Trophoblast cell (in vitro differentiated cells and primary cell): ENCODE measurements at regions not wholly inside any gene's neighbourhood (a gene's known extent, or its start where the extent isn't known, plus 50 kb on each side); places are given as distances from the start of the nearest gene placed in this dataset.

Experiments used
- DNase-seq, 2 donors: peaks; one replicate each; pipeline ENCODE4 v3.0.0-alpha.2; 2016
- H2AFZ ChIP-seq: 2 replicates; pipeline ENCODE4 v1.6.1; 2013; ENCODE audit warnings: low read length, moderate library complexity, mild to moderate bottlenecking; ENCODE audit not compliant: insufficient read depth, poor library complexity
- H2AK5ac ChIP-seq: 2 replicates; pipeline ENCODE4 v1.6.1; 2013; ENCODE audit warnings: mild to moderate bottlenecking, low read length
- H2BK120ac ChIP-seq: 2 replicates; pipeline ENCODE4 v1.6.1; 2013; ENCODE audit warnings: low read length, mild to moderate bottlenecking, moderate library complexity; ENCODE audit not compliant: insufficient read depth, poor library complexity
- H2BK12ac ChIP-seq: 2 replicates; pipeline ENCODE4 v1.6.1; 2013; ENCODE audit warnings: mild to moderate bottlenecking, low read length, moderate library complexity
- H2BK5ac ChIP-seq: 2 replicates; pipeline ENCODE4 v1.6.1; 2013; ENCODE audit warnings: low read length, low read depth, moderate library complexity, mild to moderate bottlenecking; ENCODE audit not compliant: poor library complexity
- H3K14ac ChIP-seq: 2 replicates; pipeline ENCODE4 v1.6.1; 2013; ENCODE audit warnings: mild to moderate bottlenecking, low read length
- H3K18ac ChIP-seq: 2 replicates; pipeline ENCODE4 v1.6.1; 2013; ENCODE audit warnings: mild to moderate bottlenecking, low read length
- H3K23ac ChIP-seq: 2 replicates; pipeline ENCODE4 v1.6.1; 2013; ENCODE audit warnings: low read length
- H3K27ac ChIP-seq: 2 replicates; pipeline ENCODE4 v1.5.1; 2013; ENCODE audit warnings: low read depth, mild to moderate bottlenecking, inconsistent platforms, low read length, moderate library complexity
- H3K27me3 ChIP-seq: 2 replicates; pipeline ENCODE4 v1.6.1; 2013; ENCODE audit warnings: inconsistent platforms, mild to moderate bottlenecking, low read length, moderate library complexity; ENCODE audit not compliant: insufficient read depth
- H3K36me3 ChIP-seq, 2 experiments: 1 replicate in 1 of 2; 2 replicates in 1 of 2; pipeline ENCODE4 v1.6.1; 2013; ENCODE audit warnings: low read length in 2 of 2, mild to moderate bottlenecking in 2 of 2, moderate library complexity in 1 of 2; ENCODE audit not compliant: insufficient read depth in 2 of 2, control insufficient read depth in 1 of 2
- H3K4ac ChIP-seq: 2 replicates; pipeline ENCODE4 v1.6.1; 2013; ENCODE audit warnings: low read depth, mild to moderate bottlenecking, low read length, moderate library complexity
- H3K4me1 ChIP-seq, 2 experiments: 1 replicate in 1 of 2; 2 replicates in 1 of 2; pipeline ENCODE4 v1.6.1; 2013; ENCODE audit warnings: low read length in 2 of 2, mild to moderate bottlenecking in 2 of 2, moderate library complexity in 1 of 2; ENCODE audit not compliant: insufficient read depth in 2 of 2, control insufficient read depth in 1 of 2
- H3K4me2 ChIP-seq: 2 replicates; pipeline ENCODE4 v1.6.1; 2013; ENCODE audit warnings: inconsistent platforms, mild to moderate bottlenecking, low read length, moderate library complexity
- H3K4me3 ChIP-seq: 2 replicates; pipeline ENCODE4 v1.5.1; 2013; ENCODE audit warnings: mild to moderate bottlenecking, low read depth, low read length, inconsistent platforms
- H3K79me1 ChIP-seq: one replicate; pipeline ENCODE4 v1.6.1; 2013; ENCODE audit warnings: low read length
- H3K79me2 ChIP-seq: 2 replicates; pipeline ENCODE4 v1.6.1; 2013; ENCODE audit warnings: low read length, mild to moderate bottlenecking; ENCODE audit not compliant: control insufficient read depth, insufficient read depth, poor library complexity
- H3K9ac ChIP-seq: 2 replicates; pipeline ENCODE4 v1.6.1; 2013; ENCODE audit warnings: mild to moderate bottlenecking, low read length
- H3K9me3 ChIP-seq: 2 replicates; pipeline ENCODE4 v1.6.1; 2013; ENCODE audit warnings: low read depth, mild to moderate bottlenecking, control low read depth, inconsistent platforms, low read length; ENCODE audit not compliant: insufficient read depth
- H4K12ac ChIP-seq: 2 replicates; pipeline ENCODE4 v1.6.1; 2013; ENCODE audit warnings: low read depth, mild to moderate bottlenecking, low read length, moderate library complexity
- H4K8ac ChIP-seq: 2 replicates; pipeline ENCODE4 v1.6.1; 2013; ENCODE audit warnings: low read depth, mild to moderate bottlenecking, low read length, moderate library complexity
- H4K91ac ChIP-seq: one replicate; pipeline ENCODE4 v1.6.1; 2013; ENCODE audit warnings: low read depth, mild to moderate bottlenecking, low read length, moderate library complexity
- WGBS: extraction: QIAGEN DNeasy Blood & Tissue Kit; methylation state at CpG from one replicate; pipeline ENCODE4 v1.1.7; 2013; ENCODE audit warnings: missing lambda C conversion rate; ENCODE audit not compliant: insufficient read length, insufficient coverage; ENCODE audit errors: extremely low coverage; 5-methylcytosine and 5-hydroxymethylcytosine counted together

DNA sequence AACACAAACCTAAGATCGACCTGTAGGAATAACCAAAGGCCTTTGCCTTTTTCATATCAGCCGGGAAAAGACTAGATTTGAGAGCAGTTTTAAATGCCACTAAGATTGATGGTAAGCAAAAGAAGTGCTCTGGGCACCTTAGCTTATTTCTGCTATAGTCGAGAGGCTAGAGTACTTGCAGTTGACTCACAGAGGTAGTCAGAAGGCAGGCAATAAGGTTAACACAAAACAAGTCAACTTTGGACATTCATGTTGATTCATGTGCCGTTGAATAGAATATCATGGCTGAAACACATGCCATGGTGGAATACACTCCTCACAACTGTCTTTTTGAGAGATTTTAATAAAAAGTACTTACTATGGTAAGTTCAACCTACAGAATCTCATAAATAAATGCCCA is 507.6 kb downstream of the ZEB2 start:
- no CpG with 5 or more reads among the region's 4 CpGs for WGBS
- Histone ChIP-seq H3K27ac (no peak overlapping the region), H3K4me3 (no peak overlapping the region), H2BK12ac (no peak overlapping the region), H3K79me2 (no peaks in the 10 kb centered on the region), H2AK5ac (no peak overlapping the region), H4K12ac (no peak overlapping the region), H3K27me3 (no peaks in the 10 kb centered on the region), H4K8ac (no peak overlapping the region), H3K79me1 (no peaks in the 10 kb centered on the region), H3K9ac (no peak overlapping the region), H3K36me3 (no peaks in the 10 kb centered on the region), H2BK120ac (no peak overlapping the region), H4K91ac (no peak overlapping the region), H3K4me2 (no peak overlapping the region), H3K23ac (no peak overlapping the region), H3K4ac (no peak overlapping the region), H3K18ac (no peak overlapping the region), H3K4me1 (no peaks in the 10 kb centered on the region), H2BK5ac (no peak overlapping the region), H3K14ac (no peak overlapping the region), H2AFZ (no peak overlapping the region), H3K9me3 (no peaks in the 10 kb centered on the region)
- no peak for DNase-seq

- Histone ChIP-seq H2BK12ac (no peak overlapping the region), H3K9ac (no peak overlapping the region), H2AK5ac (no peak overlapping the region), H4K8ac (no peak overlapping the region), H3K14ac (no peak overlapping the region), H3K4me1 (no peaks in the 10 kb centered on the region), H3K4me2 (no peak overlapping the region), H2AFZ (no peak overlapping the region), H3K27me3 (no peaks in the 10 kb centered on the region), H2BK5ac (no peak overlapping the region), H3K79me1 (no peaks in the 10 kb centered on the region), H3K23ac (no peak overlapping the region), H3K4me3 (no peak overlapping the region), H3K18ac (no peak overlapping the region), H3K79me2 (no peaks in the 10 kb centered on the region), H4K91ac (no peak overlapping the region), H2BK120ac (no peak overlapping the region), H4K12ac (no peak overlapping the region), H3K9me3 (no peaks in the 10 kb centered on the region), H3K36me3 (no peaks in the 10 kb centered on the region), H3K4ac (no peak overlapping the region), H3K27ac (no peak overlapping the region)
- DNase-seq = no peak
- no CpG with 5 or more reads among the region's 2 CpGs for WGBS
These were observed 508.4 kb downstream of the ZEB2 start for GRCh38 chr2:144011553-144011952.

DNA sequence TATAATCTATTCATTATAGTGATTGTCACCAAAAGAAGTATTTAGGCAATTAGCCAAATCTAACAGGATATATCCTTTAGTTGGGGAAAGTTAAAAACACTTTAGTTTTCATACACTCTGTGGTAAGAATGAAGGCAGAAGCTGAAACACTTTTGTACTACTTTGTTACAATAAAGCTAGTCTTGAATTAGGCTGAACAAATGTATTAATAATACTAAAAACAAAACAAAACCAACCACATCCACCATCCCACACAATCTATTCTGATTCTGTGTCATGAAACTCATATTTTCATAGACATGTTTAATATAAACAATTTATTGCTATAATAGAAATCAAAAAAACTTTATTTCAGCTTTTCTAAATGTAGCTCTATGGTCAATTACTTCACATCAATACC is 508.8 kb downstream of the ZEB2 start:
- H3K4me3 ChIP-seq = no peak overlapping the region
- no peak overlapping the region for H3K14ac ChIP-seq

DNA sequence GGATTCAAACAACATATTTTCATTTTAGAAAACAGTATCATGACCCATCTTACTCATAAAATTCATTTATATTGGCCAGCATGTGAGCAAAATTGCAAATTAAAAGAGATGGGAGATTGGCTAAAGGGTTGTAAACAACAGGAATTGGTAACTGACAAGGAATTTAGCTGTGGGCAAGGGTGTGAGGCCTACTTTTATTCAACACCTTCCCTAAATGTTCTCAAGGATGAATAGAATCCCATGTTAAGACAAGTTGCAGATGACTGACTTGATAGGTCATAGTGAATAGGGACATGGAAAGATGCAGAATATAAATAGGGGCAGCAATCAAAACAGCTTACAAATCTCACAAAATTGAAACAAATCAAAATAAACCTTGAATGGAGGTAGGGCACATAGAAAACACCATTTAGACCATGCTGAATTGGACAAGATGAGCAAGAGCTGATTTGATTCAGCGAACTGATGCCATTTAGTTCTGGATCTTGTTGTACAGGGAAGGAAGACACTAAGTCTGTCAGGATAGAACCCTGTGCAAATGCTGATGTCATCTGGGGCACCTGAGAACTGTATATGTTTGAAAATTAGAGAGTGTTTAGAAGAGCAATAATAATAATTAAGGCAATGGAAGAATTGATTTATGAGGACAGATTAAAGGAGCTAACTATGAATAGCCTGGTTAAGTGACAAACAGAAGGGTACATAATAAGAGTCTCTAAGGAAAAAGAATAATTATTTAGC is 509.7 kb downstream of the ZEB2 start:
- no peaks in the 10 kb centered on the region for H3K27me3 ChIP-seq
- no peak overlapping the region for H2BK12ac ChIP-seq
- no peak overlapping the region for H3K4me3 ChIP-seq
- H3K4me2 ChIP-seq = no peak overlapping the region
- no peak overlapping the region for H2AK5ac ChIP-seq
- no peaks in the 10 kb centered on the region for H3K4me1 ChIP-seq
- no peak overlapping the region for H2AFZ ChIP-seq
- no peak overlapping the region for H4K91ac ChIP-seq
- H3K23ac ChIP-seq = no peak overlapping the region
- H3K14ac ChIP-seq = no peak overlapping the region
- no peak overlapping the region for H4K8ac ChIP-seq
- no peaks in the 10 kb centered on the region for H3K79me2 ChIP-seq
- H3K9me3 ChIP-seq = no peaks in the 10 kb centered on the region
- DNase-seq = no peak
- H2BK5ac ChIP-seq = no peak overlapping the region
- no peak overlapping the region for H3K9ac ChIP-seq
- H3K27ac ChIP-seq = no peak overlapping the region
- no peaks in the 10 kb centered on the region for H3K36me3 ChIP-seq
- no peak overlapping the region for H4K12ac ChIP-seq
- H2BK120ac ChIP-seq = no peak overlapping the region
- WGBS = no CpG with 5 or more reads among the region's 1 CpG
- no peak overlapping the region for H3K18ac ChIP-seq
- no peaks in the 10 kb centered on the region for H3K79me1 ChIP-seq
- H3K4ac ChIP-seq = no peak overlapping the region

More for the DNA sequence above, 508.8 kb downstream of the ZEB2 start:
- no peak overlapping the region for H2AFZ ChIP-seq
- no peak overlapping the region for H3K9ac ChIP-seq
- DNase-seq = no peak
- no peak overlapping the region for H2BK5ac ChIP-seq
- H3K79me2 ChIP-seq = no peaks in the 10 kb centered on the region
- no peak overlapping the region for H4K12ac ChIP-seq
- no peak overlapping the region for H3K4ac ChIP-seq
- no peaks in the 10 kb centered on the region for H3K79me1 ChIP-seq
- no peak overlapping the region for H3K18ac ChIP-seq
- H3K4me1 ChIP-seq = no peaks in the 10 kb centered on the region
- no peak overlapping the region for H2BK120ac ChIP-seq
- H3K36me3 ChIP-seq = no peaks in the 10 kb centered on the region
- no peaks in the 10 kb centered on the region for H3K9me3 ChIP-seq
- H2AK5ac ChIP-seq = no peak overlapping the region
- no peak overlapping the region for H4K8ac ChIP-seq
- H4K91ac ChIP-seq = no peak overlapping the region
- no peak overlapping the region for H2BK12ac ChIP-seq
- no peak overlapping the region for H3K4me2 ChIP-seq
- H3K23ac ChIP-seq = no peak overlapping the region
- H3K27ac ChIP-seq = no peak overlapping the region
- no peaks in the 10 kb centered on the region for H3K27me3 ChIP-seq
